BLaER1 treated with 17β-estradiol and CSF1 and Interleukin-3, amounts not matched to agents 10 nM and 100 nM (cell line): ENCODE measurements at regions not wholly inside any gene's neighbourhood (a gene's known extent, or its start where the extent isn't known, plus 50 kb on each side); places are given as distances from the start of the nearest gene placed in this dataset.

ENCODE experiments used
- H3K27ac ChIP-seq, 11 experiments: shearing (Covaris generic); formaldehyde crosslinking; 2 replicates each; pipeline ENCODE4 v1.8.1; 2022
- H3K27me3 ChIP-seq, 11 experiments: shearing (Covaris generic); formaldehyde crosslinking; 2 replicates each; pipeline ENCODE4 v1.8.1; 2022
- H3K36me3 ChIP-seq, 11 experiments: shearing (Covaris generic); formaldehyde crosslinking; 2 replicates each; pipeline ENCODE4 v1.8.1; 2022
- H3K4me1 ChIP-seq, 10 experiments: shearing (Covaris generic); formaldehyde crosslinking; 2 replicates each; pipeline ENCODE4 v1.8.1; 2022
- H3K4me2 ChIP-seq, 11 experiments: shearing (Covaris generic); formaldehyde crosslinking; 2 replicates each; pipeline ENCODE4 v1.8.1; 2022
- H3K4me3 ChIP-seq, 10 experiments: shearing (Covaris generic); formaldehyde crosslinking; 2 replicates each; pipeline ENCODE4 v1.8.1; 2022
- H3K9ac ChIP-seq, 11 experiments: shearing (Covaris generic); formaldehyde crosslinking; 2 replicates each; pipeline ENCODE4 v1.8.1; 2022
- H3K9me3 ChIP-seq, 11 experiments: shearing (Covaris generic); formaldehyde crosslinking; replicated peaks in 1 of 11; 2 replicates each; pipeline ENCODE4 v1.8.1; 2022
- H4K20me1 ChIP-seq, 11 experiments: shearing (Covaris generic); formaldehyde crosslinking; 2 replicates each; pipeline ENCODE4 v1.8.1; 2022
- Cebpa-rat ChIP-seq, 11 experiments: shearing (Covaris generic); IDR thresholded peaks; 2 replicates each; pipeline ENCODE4 v1.8.1; 2022

DNA sequence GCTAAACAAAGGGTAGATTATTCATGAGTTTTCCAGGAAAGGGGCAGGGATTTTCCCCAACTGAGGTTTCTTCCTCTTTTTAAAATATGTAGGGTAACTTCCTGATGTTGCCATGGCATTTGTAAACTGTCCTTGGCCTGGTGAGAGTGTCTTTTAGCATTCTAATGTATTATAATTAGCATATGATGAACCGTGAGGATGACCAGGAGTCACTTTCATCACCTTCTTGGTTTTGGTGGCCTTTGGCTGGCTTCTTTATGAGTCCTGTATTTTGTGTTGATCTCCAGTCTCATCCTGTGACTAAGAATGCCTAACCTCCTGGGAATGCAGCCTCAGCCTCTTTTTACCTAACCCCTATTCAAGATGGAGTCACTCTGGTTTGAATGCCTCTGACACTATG is 391.0 kb upstream of the LINC00305 start:
- Histone ChIP-seq H3K27ac (peak overlapping the region in 3 of 11 experiments; percentile 47 to 64 (median 63); a peak in 6 of 22 replicates), H3K27me3 (no peaks in the 10 kb centered on the region), H4K20me1 (no peaks in the 10 kb centered on the region), H3K4me2 (peak overlapping the region in 3 of 11 experiments; percentile 25 to 54 (median 44); a peak in 4 of 22 replicates), H3K9me3 (no peaks in the 10 kb centered on the region), H3K9ac (no peak overlapping the region), H3K36me3 (no peaks in the 10 kb centered on the region), H3K4me1 (peaks cover 0 to 10% (median 0%) of the 10 kb centered on the region in 10 experiments; a peak in 5 of 20 replicates), H3K4me3 (no peak overlapping the region)
- TF ChIP-seq Cebpa-rat (IDR thresholded peaks at IDR 0.05) = no peak

DNA sequence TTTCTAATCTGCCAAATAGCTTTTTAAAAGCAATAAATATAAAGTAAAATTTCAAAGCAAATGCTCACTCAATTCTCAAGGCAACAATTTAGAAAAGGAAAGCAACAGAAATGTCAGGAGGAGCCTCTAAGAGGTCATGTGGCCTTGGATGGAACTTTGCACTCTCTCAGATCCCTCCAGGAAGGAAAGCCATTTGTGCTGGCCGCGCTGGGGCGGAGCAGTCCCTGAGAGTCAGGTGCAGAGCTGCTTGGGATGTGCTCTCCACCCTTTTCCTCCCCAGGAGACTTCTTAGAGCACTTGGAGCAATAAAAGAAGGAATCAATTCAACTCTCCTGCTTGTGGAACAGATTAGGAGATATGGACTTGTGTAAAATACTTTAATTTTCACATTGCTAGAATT is 379.8 kb upstream of the LINC00305 start:
- Histone ChIP-seq H3K4me1 (no peaks in the 10 kb centered on the region), H3K4me2 (no peak overlapping the region), H3K9me3 (peaks cover 0 to 5% (median 2%) of the 10 kb centered on the region in 11 experiments; a peak in 5 of 22 replicates), H4K20me1 (no peaks in the 10 kb centered on the region), H3K27me3 (no peaks in the 10 kb centered on the region), H3K9ac (no peak overlapping the region), H3K4me3 (no peak overlapping the region), H3K27ac (no peak overlapping the region), H3K36me3 (no peaks in the 10 kb centered on the region)
- no peak for TF ChIP-seq Cebpa-rat (IDR thresholded peaks at IDR 0.05)

DNA sequence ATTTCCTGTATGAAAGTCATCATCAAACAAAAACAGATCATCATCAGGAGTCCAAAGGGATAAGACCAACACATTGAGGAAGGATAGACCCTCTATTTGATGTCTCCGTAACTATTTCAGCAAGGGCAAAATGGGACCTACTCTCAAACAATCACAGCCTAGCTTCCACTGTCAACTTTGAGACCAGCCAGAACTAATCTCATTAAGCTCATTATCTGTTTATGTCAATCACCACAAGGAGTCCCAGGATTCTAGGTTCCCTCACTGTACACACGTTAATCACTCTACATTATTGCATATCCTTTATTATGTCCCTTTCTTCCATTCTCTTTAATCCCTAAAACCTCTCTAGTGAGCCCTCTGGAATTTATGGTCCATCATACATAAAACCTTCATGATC is 370.3 kb upstream of the LINC00305 start:
- Histone ChIP-seq H3K4me1 (no peaks in the 10 kb centered on the region), H3K9ac (no peak overlapping the region), H3K27me3 (no peaks in the 10 kb centered on the region), H4K20me1 (no peaks in the 10 kb centered on the region), H3K27ac (no peak overlapping the region), H3K36me3 (no peaks in the 10 kb centered on the region), H3K9me3 (no peaks in the 10 kb centered on the region), H3K4me2 (no peak overlapping the region), H3K4me3 (no peak overlapping the region)
- no peak for TF ChIP-seq Cebpa-rat (IDR thresholded peaks at IDR 0.05)

DNA sequence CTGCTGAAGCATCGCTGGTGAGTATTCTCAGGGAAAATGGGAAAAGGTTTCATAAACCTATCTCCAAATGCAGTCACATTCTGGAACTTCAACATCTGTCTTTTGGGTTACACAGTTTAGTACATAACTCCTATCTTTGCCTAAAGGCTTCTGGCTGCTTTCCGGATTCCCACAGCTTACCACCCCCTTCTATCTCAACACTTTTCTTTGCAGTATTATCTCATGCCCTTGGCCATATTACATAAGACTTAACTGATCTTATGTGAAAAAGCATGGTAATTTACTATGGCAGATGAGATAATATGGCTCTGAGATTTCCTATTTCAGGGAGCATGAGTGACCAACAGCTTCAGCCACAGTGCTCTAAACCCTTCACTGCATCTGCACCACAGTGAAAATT is 369.3 kb upstream of the LINC00305 start:
- Histone ChIP-seq H3K4me1 (no peaks in the 10 kb centered on the region), H3K27me3 (no peaks in the 10 kb centered on the region), H3K9ac (no peak overlapping the region), H3K4me3 (no peak overlapping the region), H3K36me3 (no peaks in the 10 kb centered on the region), H3K27ac (no peak overlapping the region), H3K9me3 (no peaks in the 10 kb centered on the region), H4K20me1 (no peaks in the 10 kb centered on the region), H3K4me2 (no peak overlapping the region)
- TF ChIP-seq Cebpa-rat (IDR thresholded peaks at IDR 0.05) = no peak

DNA sequence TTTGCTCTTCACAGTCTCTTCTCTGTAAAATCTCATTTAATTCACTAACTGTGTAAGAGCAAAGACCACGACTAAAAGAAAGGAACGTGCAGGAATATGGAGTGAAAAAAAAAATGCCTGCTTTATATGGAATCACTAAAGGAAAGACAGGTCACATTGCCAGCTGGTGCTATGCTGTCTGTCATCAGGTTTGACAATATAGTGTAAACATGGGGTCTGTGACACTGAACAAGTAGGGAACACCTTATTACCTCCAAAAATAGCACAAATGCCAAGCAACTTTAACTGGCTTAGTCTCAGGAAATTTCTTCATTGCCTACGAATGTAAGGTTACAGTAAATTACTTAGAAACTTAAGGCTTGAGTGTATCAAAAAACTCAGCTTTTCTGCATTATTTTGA is 364.5 kb upstream of the LINC00305 start:
- Histone ChIP-seq H3K4me1 (no peaks in the 10 kb centered on the region), H3K9ac (no peak overlapping the region), H3K27me3 (no peaks in the 10 kb centered on the region), H4K20me1 (no peaks in the 10 kb centered on the region), H3K4me2 (no peak overlapping the region), H3K4me3 (no peak overlapping the region), H3K9me3 (no peaks in the 10 kb centered on the region), H3K36me3 (no peaks in the 10 kb centered on the region), H3K27ac (no peak overlapping the region)
- TF ChIP-seq Cebpa-rat (IDR thresholded peaks at IDR 0.05) = no peak

DNA sequence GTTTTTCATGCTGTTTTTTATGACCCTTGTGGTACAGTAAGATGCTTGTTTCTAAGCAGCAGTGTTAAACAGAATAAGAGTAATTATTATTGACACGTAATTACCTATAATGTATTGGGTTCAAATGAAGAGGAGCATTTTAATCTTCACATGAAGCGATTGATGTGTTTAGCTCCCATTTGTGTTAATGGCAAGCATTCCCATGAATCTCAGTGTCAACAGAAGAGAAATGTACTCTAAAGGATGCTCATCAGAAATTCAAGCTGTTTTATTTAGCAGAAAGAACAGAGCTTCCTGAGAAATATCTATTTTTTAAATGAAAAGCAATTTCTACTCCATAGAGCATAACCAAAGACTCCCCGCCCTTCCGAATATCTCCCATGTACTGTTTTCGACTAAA is 341.3 kb upstream of the LINC00305 start:
- Histone ChIP-seq H3K4me2 (no peak overlapping the region), H3K4me1 (no peaks in the 10 kb centered on the region), H3K27me3 (no peaks in the 10 kb centered on the region), H3K9ac (no peak overlapping the region), H3K4me3 (no peak overlapping the region), H4K20me1 (no peaks in the 10 kb centered on the region), H3K27ac (no peak overlapping the region), H3K9me3 (no peaks in the 10 kb centered on the region), H3K36me3 (no peaks in the 10 kb centered on the region)
- no peak for TF ChIP-seq Cebpa-rat (IDR thresholded peaks at IDR 0.05)

DNA sequence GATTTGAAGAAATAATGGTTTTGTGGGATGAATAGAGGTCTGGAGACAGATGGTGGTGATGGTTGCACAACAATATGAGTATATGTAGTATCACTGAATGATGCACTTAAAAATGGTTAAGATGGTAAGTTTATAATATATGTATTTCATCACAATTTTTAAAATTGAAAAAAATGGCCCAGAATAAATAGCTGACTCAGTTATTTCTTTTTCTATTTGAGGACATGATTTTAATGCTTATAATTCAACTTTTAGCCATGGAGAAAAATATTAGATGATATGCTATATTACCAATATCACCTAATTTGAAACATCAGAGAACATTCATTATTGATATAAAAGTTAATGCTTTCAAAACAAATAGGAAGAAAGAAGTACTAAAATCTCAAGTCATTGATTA is 339.8 kb upstream of the LINC00305 start:
- H3K27ac ChIP-seq = no peak overlapping the region

DNA sequence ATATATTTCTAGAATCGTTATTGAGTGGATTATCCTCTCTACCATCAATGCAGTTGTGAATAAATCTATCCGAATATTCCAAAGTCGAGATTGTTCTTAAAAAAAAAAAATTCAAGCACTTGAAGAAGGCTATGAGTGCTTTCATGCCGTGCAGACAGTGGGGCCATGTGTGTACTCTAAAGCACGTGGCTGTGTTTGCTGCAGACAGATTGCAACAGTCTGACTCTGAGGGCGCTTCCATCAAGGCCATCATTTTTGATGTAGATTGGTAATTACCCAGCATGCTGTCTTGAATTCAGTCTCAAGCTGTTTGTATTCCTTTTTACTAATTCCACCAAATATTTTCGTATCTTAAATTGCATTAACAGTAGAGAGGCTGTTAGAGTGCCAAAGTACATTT is 325.9 kb upstream of the LINC00305 start:
- no peak overlapping the region for H3K27ac ChIP-seq
- H3K27me3 ChIP-seq = no peaks in the 10 kb centered on the region
- H3K9me3 ChIP-seq = no peaks in the 10 kb centered on the region
- TF ChIP-seq Cebpa-rat (IDR thresholded peaks at IDR 0.05) = no peak
- no peak overlapping the region for H3K4me3 ChIP-seq
- no peaks in the 10 kb centered on the region for H3K36me3 ChIP-seq
- H3K4me2 ChIP-seq = no peak overlapping the region
- no peak overlapping the region for H3K9ac ChIP-seq
- H4K20me1 ChIP-seq = no peaks in the 10 kb centered on the region
- 0 out of 20 replicates have a peak, but pooled peaks cover 0 to 4% (median 0%) of the 10 kb centered on the region in 10 experiments for H3K4me1 ChIP-seq

More for the DNA sequence above, 339.8 kb upstream of the LINC00305 start:
- Histone ChIP-seq H3K4me1 (no peaks in the 10 kb centered on the region), H3K27me3 (no peaks in the 10 kb centered on the region), H3K9me3 (no peaks in the 10 kb centered on the region), H3K4me3 (no peak overlapping the region), H3K36me3 (no peaks in the 10 kb centered on the region), H3K9ac (no peak overlapping the region), H4K20me1 (no peaks in the 10 kb centered on the region), H3K4me2 (no peak overlapping the region)
- no peak for TF ChIP-seq Cebpa-rat (IDR thresholded peaks at IDR 0.05)

DNA sequence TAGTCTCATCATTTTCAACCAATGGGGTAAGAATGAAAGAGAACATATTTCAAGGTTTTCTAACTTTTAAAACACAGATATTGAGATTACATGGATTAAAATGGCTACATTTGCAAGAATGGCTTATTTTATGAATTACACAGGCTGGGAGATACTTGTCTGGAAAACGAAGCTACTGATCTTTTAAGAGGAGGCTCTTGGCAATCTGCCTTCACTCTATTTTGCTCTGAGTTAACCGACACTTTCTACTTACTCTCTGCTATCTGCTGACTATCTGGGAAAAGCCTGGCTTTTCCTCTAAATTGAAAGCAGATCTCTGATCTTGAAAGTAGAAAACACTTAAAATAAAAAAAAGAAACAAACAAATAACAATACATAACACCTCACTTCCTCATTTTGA is 325.4 kb upstream of the LINC00305 start:
- H3K4me3 ChIP-seq = no peak overlapping the region
- no peaks in the 10 kb centered on the region for H3K27me3 ChIP-seq
- H3K27ac ChIP-seq = no peak overlapping the region
- H3K4me1 ChIP-seq = 0 out of 20 replicates have a peak, but pooled peaks cover 0 to 4% (median 0%) of the 10 kb centered on the region in 10 experiments
- H4K20me1 ChIP-seq = no peaks in the 10 kb centered on the region
- no peaks in the 10 kb centered on the region for H3K9me3 ChIP-seq
- TF ChIP-seq Cebpa-rat (IDR thresholded peaks at IDR 0.05) = no peak
- H3K4me2 ChIP-seq = no peak overlapping the region
- H3K36me3 ChIP-seq = no peaks in the 10 kb centered on the region
- no peak overlapping the region for H3K9ac ChIP-seq

DNA sequence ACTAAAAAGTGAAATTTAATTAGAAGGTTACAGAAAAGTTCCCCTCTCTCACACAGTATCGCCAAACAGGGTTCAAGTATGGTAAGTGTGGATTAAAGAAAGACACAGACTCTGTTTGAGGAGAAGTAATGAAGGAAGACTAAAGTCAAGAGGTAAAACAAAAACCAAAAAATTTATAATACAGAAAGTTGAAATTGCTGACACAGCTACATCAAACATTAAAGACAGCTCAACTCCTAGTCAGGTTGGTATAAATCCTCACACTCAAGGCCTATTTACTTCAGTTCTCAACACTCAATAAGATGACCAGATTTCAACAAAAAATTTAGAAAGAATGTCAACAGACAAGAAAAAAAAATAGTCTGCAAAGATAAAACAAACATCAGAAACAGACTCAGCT is 300.5 kb upstream of the LINC00305 start:
- no peak for TF ChIP-seq Cebpa-rat (IDR thresholded peaks at IDR 0.05)
- no peak overlapping the region for H3K27ac ChIP-seq
- no peaks in the 10 kb centered on the region for H3K36me3 ChIP-seq
- no peaks in the 10 kb centered on the region for H3K27me3 ChIP-seq
- H3K4me1 ChIP-seq = 0 out of 20 replicates have a peak, but pooled peaks cover 0 to 4% (median 0%) of the 10 kb centered on the region in 10 experiments
- no peak overlapping the region for H3K9ac ChIP-seq
- H3K4me2 ChIP-seq = no peak overlapping the region
- no peaks in the 10 kb centered on the region for H4K20me1 ChIP-seq
- H3K4me3 ChIP-seq = no peak overlapping the region
- H3K9me3 ChIP-seq = no peaks in the 10 kb centered on the region
